ENCODE measurements at regions not wholly inside any gene's neighbourhood (a gene's known extent, or its start where the extent isn't known, plus 50 kb on each side); places are given as distances from the start of the nearest gene placed in this dataset.
"Not testable (repeated sequence)": the region's sequence is repeated elsewhere in the genome, so short reads cannot be mapped to it uniquely, and the experiment has no call there.

GRCh38 chrX:18026166-18026565 lies 165.1 kb upstream of the RAI2 start:
- ATAC-seq (no peak), DNase-seq (ENCODE audit: low spot score) (no peak)

GRCh38 chrX:18017411-18017810 lies 156.3 kb upstream of the RAI2 start:
- DNase-seq (ENCODE audit: low spot score) (no peak), ATAC-seq (no peak)
- intact Hi-C loops (cut with DNase I): no loop called here

More at GRCh38 chrX:18026166-18026565, 165.1 kb upstream of the RAI2 start:
- intact Hi-C loops (cut with DNase I): no loop called here

GRCh38 chrX:18016941-18017340 lies 155.8 kb upstream of the RAI2 start:
- intact Hi-C loops (cut with DNase I): no loop called here
- no peak for DNase-seq (ENCODE audit: low spot score)

DNA sequence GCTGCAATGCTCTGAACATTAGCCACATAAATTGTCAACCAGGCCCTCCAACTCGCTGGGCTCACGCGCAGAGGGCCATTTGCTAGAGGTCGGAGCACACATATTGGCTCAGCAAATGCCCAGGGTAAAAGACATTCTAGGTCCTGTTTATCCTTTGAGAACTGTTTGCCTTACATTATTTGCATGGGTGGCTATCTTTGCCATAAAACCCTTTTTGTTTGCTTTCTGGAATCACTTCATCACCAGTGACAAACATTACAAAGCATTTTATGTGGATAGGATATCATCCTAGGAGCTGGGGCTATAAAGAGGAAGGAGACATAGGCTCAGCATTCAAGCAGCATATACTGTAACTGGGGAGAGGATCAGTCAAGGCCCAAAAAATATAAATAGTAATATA lies 149.2 kb upstream of the RAI2 start:
- intact Hi-C loops (cut with DNase I): no loop called here
- no peak for DNase-seq (ENCODE audit: low spot score)
- no peak for ATAC-seq

More at GRCh38 chrX:18016941-18017340, 155.8 kb upstream of the RAI2 start:
- ATAC-seq: no peak

GRCh38 chrX:18003876-18004275 lies 142.8 kb upstream of the RAI2 start:
- no peak for ATAC-seq

GRCh38 chrX:18002791-18003190 lies 141.7 kb upstream of the RAI2 start:
- intact Hi-C loops (cut with DNase I): no loop called here
- ATAC-seq: no peak
- no peak for DNase-seq (ENCODE audit: low spot score)

More at GRCh38 chrX:18003876-18004275, 142.8 kb upstream of the RAI2 start:
- no peak for DNase-seq (ENCODE audit: low spot score)
- intact Hi-C loops (cut with DNase I): no loop called here

DNA sequence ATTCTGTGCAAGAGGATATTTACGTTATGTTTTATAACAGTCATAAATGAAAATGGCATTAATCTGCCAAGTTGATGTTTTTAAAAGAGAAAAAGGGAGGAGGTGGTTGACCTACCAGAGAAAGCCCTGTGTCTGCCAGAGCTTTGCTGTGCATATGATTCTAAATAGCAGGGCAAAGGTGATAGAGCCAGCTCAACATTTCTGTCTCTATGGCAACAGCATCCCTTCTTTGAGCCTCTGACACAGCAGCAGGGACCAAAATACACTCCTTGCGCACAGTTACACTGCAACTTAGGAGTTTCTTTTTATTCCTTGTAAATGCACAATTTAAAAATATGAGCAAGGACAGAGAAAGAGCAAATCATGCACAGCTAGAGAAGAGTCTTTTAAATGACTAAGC lies 133.3 kb upstream of the RAI2 start:
- no peak for DNase-seq (ENCODE audit: low spot score)
- intact Hi-C loops (cut with DNase I): no loop called here
- ATAC-seq: no peak

DNA sequence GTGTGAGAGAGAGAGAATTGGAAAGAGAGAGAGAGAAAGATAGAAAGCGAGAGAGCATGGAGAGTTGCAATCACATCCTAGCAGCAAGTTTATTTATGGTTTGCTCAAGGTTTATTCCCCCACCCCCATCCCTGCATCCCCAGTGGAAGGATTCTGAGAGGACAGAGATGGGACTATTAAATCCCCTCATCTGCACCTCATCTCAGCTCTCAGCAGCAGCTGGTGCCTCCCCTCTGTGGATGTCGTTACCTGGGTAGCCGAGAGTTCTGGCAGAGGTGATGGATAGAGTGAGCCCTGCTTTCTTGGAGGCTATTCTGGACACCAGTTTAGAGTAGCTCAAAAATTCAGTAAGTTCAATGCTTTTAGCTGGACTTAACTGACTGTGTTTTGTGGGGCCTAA lies 132.0 kb upstream of the RAI2 start:
- ATAC-seq (no peak), DNase-seq (ENCODE audit: low spot score) (no peak)
- intact Hi-C loops (cut with DNase I): no loop called here

GRCh38 chrX:17990532-17990931 lies 129.4 kb upstream of the RAI2 start:
- intact Hi-C loops (cut with DNase I): no loop called here
- no peak for ATAC-seq
- DNase-seq (ENCODE audit: low spot score): no peak

GRCh38 chrX:17987783-17988182 lies 126.7 kb upstream of the RAI2 start:
- ATAC-seq (no peak), DNase-seq (ENCODE audit: low spot score) (no peak)
- intact Hi-C loops (cut with DNase I): loop anchor here (1.0 kb wide), 1 partner anchor 23 kb away; no protein-coding TSS in a partner anchor

- DNase-seq (ENCODE audit: low spot score) (no peak), ATAC-seq (no peak)
- intact Hi-C loops (cut with DNase I): no loop called here
Observed at GRCh38 chrX:17986977-17987376, 125.9 kb upstream of the RAI2 start.

DNA sequence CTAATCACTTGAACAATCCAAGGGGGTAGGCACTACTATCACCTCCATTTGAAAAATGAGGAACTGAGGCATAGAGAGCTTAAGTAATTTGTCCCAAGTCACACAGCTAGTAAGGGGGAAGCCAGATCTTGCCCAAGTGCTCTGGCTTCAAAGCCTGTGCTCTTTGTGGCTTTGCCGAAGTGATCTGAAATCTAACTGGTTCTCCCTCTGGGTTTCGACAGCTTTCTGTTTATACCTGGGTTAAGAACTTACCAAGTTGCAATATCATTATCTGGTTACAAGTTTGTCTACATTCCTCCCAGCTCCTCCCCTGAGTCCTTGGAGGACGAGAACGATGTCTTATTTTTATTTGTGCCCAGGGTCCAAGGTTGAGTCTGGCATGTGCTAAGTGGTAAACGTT lies 125.3 kb upstream of the RAI2 start:
- intact Hi-C loops (cut with DNase I): no loop called here
- DNase-seq (ENCODE audit: low spot score): no peak
- no peak for ATAC-seq

- intact Hi-C loops (cut with DNase I): no loop called here
- no peak for ATAC-seq
- no peak for DNase-seq (ENCODE audit: low spot score)
Observed at GRCh38 chrX:17984415-17984814, 123.3 kb upstream of the RAI2 start.

DNA sequence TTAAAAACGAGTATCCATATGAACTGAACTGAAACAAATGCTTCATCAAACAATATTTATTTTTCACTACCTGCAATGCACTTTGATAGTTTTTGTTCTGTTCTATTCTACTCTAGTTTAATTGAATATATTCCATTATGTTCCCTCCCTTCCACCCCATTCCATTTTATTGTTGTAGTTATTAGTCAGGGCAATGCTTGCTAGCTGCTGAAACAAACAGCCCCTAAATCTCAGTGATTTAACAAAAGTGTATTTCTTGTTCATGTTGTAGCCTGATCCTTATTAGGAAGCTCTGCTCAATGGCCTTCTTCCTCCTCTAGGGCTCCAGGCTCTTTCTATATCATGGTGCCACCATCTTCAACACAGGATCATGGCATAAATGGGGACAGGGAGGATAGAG lies 122.3 kb upstream of the RAI2 start:
- no peak for ATAC-seq
- no peak for DNase-seq (ENCODE audit: low spot score)
- intact Hi-C loops (cut with DNase I): no loop called here

- no peak for DNase-seq (ENCODE audit: low spot score)
- intact Hi-C loops (cut with DNase I): no loop called here
- no peak for ATAC-seq
Observed at GRCh38 chrX:17977696-17978095, 116.6 kb upstream of the RAI2 start.

DNA sequence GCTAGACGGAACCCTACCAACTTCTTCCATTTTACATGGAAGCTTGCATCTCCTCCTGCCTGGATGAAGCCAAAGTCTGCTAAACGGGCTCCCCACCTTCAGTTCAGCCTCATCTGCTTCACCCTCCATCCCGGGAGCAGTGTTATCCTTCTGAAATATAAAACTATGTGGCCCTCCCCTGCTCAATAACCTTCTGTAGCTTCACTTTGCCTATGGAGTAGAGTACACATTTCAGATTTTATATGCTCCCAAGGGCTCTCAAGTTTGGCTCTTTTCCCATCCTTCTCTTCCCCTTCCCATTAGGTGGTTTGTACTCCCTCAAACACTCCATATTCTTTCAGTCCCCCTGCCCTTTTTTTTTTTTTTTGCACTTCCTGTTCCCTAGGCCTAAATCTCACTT lies 115.9 kb upstream of the RAI2 start:
- no peak for DNase-seq (ENCODE audit: low spot score)
- intact Hi-C loops (cut with DNase I): no loop called here

GRCh38 chrX:17975349-17975748 lies 114.3 kb upstream of the RAI2 start:
- DNase-seq (ENCODE audit: low spot score); intact Hi-C loops (cut with DNase I); ATAC-seq: not testable (repeated sequence)

More for the DNA sequence above, 115.9 kb upstream of the RAI2 start:
- ATAC-seq: no peak

GRCh38 chrX:17968367-17968766 lies 107.3 kb upstream of the RAI2 start:
- ATAC-seq: no peak
- intact Hi-C loops (cut with DNase I): no loop called here
- DNase-seq (ENCODE audit: low spot score): no peak

- intact Hi-C loops (cut with DNase I): no loop called here
- no peak for DNase-seq (ENCODE audit: low spot score)
- ATAC-seq: no peak
Observed at GRCh38 chrX:17967888-17968287, 106.8 kb upstream of the RAI2 start.

DNA sequence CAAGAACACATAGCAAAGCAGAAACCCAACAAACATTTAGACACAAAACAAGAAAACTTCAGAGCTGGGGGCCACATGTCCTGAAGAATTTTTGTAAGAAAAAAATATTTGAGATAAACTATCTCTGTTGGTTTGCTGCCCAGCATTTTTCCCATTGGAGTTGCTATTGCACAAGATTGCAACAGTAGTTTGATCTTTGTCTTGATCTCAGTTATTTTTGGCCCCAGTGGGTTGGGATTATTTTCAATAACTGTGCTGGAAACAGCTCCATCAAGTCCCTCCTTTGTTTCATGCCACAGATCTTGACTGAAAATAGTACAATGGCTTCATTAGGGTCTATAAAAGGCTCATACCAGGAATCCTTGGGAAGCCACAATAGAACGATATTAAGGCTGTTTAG lies 103.8 kb upstream of the RAI2 start:
- DNase-seq (ENCODE audit: low spot score) (no peak), ATAC-seq (peak; percentile 86)
- intact Hi-C loops (cut with DNase I): loop anchor here (1.0 kb wide), 1 partner anchor 23 kb away; no protein-coding TSS in a partner anchor

DNA sequence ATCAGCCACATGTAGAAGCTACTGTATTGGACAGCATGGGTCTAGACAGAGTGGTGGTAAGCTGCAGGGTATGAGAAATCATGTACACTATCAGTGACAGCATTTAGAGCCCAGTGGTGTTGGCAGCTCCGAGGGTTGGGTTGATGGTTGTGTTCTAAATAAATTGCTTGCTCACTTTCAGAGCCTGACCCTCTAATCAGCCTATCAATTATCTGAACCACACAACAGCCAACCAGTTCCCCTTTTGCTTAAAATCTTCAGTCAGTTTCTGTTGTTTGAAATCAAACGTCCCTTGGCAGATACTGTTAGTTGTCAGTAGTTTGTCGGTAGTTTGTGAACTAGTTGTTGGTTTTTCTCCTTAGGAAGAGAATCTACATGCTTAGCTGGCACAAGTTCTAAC lies 99.8 kb upstream of the RAI2 start:
- no peak for ATAC-seq
- intact Hi-C loops (cut with DNase I): no loop called here
- DNase-seq (ENCODE audit: low spot score): no peak

Data from sciatic nerve (tissue), 2 donors.